Heart right ventricle (tissue), 16 donors: ENCODE measurements at regions not wholly inside any gene's neighbourhood (a gene's known extent, or its start where the extent isn't known, plus 50 kb on each side); places are given as distances from the start of the nearest gene placed in this dataset.

Experiments
- ATAC-seq, 8 donors: fragments of 200-7000 bp; cut with Tn5 transposase; one replicate each; pipeline ENCODE4 v1.9.1; 2020; ENCODE audit warnings: mild to moderate bottlenecking in 8 of 8, moderate library complexity in 8 of 8, moderate number of reproducible peaks in 1 of 8
- DNase-seq, 2 donors: peaks; one replicate each; pipeline ENCODE4 v3.0.0-alpha.2; 2020
- H3K27ac ChIP-seq, 10 donors: fragments of 200-600 bp; sonication (generic) in 2 of 10; one replicate each; pipeline versions ENCODE4 v1.5.0 to v1.8.0; 2020 to 2022; ENCODE audit warnings: mild to moderate bottlenecking in 3 of 10
- H3K27me3 ChIP-seq, 7 donors: fragments of 200-600 bp; one replicate each; pipeline ENCODE4 v1.8.0; 2021 to 2022; ENCODE audit warnings: mild to moderate bottlenecking in 2 of 7
- H3K36me3 ChIP-seq, 9 donors: fragments of 200-600 bp; sonication (generic) in 1 of 9; one replicate each; pipeline versions ENCODE4 v1.5.0 to v1.8.0; 2020 to 2022; ENCODE audit warnings: mild to moderate bottlenecking in 2 of 9
- H3K4me1 ChIP-seq, 9 donors: fragments of 200-600 bp; sonication (generic) in 1 of 9; one replicate each; pipeline versions ENCODE4 v1.5.0 to v1.8.0; 2020 to 2022; ENCODE audit warnings: mild to moderate bottlenecking in 4 of 9
- H3K4me3 ChIP-seq, 10 donors: fragments of 200-600 bp; sonication (generic) in 2 of 10; one replicate each; pipeline versions ENCODE4 v1.5.0 to v1.8.0; 2020 to 2022; ENCODE audit warnings: mild to moderate bottlenecking in 7 of 10, moderate library complexity in 2 of 10
- H3K9me3 ChIP-seq, 11 donors: fragments of 200-600 bp in 10 of 11; sonication (generic) in 2 of 11; one replicate each; pipeline versions ENCODE4 v1.5.0 to v1.8.0; 2013 to 2022; ENCODE audit warnings: mild to moderate bottlenecking in 2 of 11, control low read depth in 1 of 11, moderate library complexity in 1 of 11
- CTCF ChIP-seq, 9 donors: fragments of 200-600 bp; sonication (generic) in 2 of 9; IDR thresholded peaks; one replicate each; pipeline versions ENCODE4 v1.5.0 to v1.8.0; 2021 to 2022; ENCODE audit warnings: antibody characterized with exemption in 9 of 9, mild to moderate bottlenecking in 5 of 9, moderate library complexity in 1 of 9
- WGBS, 2 donors: extraction: QIAGEN DNeasy Blood & Tissue Kit; methylation state at CpG; one replicate each; pipeline ENCODE4 v1.1.7; 2013; ENCODE audit warnings: inconsistent platforms in 1 of 2; 5-methylcytosine and 5-hydroxymethylcytosine counted together
- intact Hi-C, 10 donors: fragments of 100-400 bp; cut with DNase I; formaldehyde crosslinking; loops; one replicate each; pipeline versions ENCODE4 v1.11.1 to v1.14.2; 2022
- donor health status: Arrhythmogenic right ventricular cardiomyopathy.
- donor health status: ischemic (EF 13 %, LVEDD 7.1; RV severe dilation, severe dysfunction).
- donor health status: healthy with polysubstance abuse.
- donor health status: DM: no; HTN: yes; CAD: no.
- donor health status: DM: no; HTN: no; CAD: no.
- donor health status: ischemic (EF 25% LVEDD 6.9; RV normal size, moderate dysfunction).
- donor health status: ischemic (EF 25% LVEDD 5.7; RV mildly dilated, moderate dysfunction).
- donor health status: healthy.
- donor health status: DM: yes; HTN: yes; CAD: no.
- donor health status: Ischemic cardiomyopathy.
- donor health status: ischemic (EF 35%, LVEDD 5.7; RV mildly dilated, moderate dysfunction).
- donor health status: nonischemic (EF 11% LVEDD 7.7; RV severe dilation, severe dysfunction).
- donor health status: DM: yes; HTN: yes; CAD: no.
- donor health status: PGD.
- donor health status: ischemic (EF 29% LVEDD 5.4; RV normal size, mild dysfunction).
- donor health status: nonischemic (EF 23%, LVEDD 6.1; RV moderate dilation, normal function).

GRCh38 chr20:16848061-16848460 lies 99.9 kb downstream of the OTOR start:
- DNase-seq, result no peak
- H3K27me3 ChIP-seq, result no peaks in the 10 kb centered on the region

DNA sequence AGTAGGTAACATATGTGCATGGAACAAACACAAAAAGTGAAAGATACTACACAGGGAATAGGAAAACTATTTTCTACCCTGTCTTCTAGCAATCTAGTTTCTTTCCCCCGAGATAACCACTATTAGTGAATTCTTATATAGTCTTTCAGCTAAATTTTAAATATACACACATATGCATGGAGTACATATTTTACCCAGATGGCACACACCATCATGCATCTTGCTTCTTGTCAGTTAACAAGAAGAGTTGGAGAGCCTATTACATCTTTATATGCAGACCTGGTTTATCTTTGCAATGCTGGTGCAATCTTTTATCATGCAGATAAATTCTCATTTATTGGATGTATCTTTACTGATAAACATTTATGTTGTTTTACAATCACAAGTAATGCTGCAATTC lies 100.4 kb downstream of the OTOR start:
- H3K9me3 ChIP-seq, result peaks cover 0 to 5% (median 0%) of the 10 kb centered on the region in 11 donors
- H3K4me3 ChIP-seq, result no peak overlapping the region
- no peak overlapping the region for H3K27ac ChIP-seq
- no peaks in the 10 kb centered on the region for H3K36me3 ChIP-seq
- TF ChIP-seq CTCF (IDR thresholded peaks at IDR 0.05), result no peak
- intact Hi-C loops, result no loop called here
- no peaks in the 10 kb centered on the region for H3K4me1 ChIP-seq
- ATAC-seq (no peak), DNase-seq (no peak)
- no peaks in the 10 kb centered on the region for H3K27me3 ChIP-seq
- 56 to 58% methylated on average over 1 of the region's 1 CpG for WGBS, 2 donors

More at GRCh38 chr20:16848061-16848460, 99.9 kb downstream of the OTOR start:
- no peak for TF ChIP-seq CTCF (IDR thresholded peaks at IDR 0.05)
- H3K4me3 ChIP-seq, result no peak overlapping the region
- H3K36me3 ChIP-seq, result no peaks in the 10 kb centered on the region
- H3K4me1 ChIP-seq, result no peaks in the 10 kb centered on the region
- no peak overlapping the region for H3K27ac ChIP-seq
- intact Hi-C loops, result no loop called here
- no peak for ATAC-seq
- peaks cover 0 to 3% (median 0%) of the 10 kb centered on the region in 11 donors for H3K9me3 ChIP-seq

DNA sequence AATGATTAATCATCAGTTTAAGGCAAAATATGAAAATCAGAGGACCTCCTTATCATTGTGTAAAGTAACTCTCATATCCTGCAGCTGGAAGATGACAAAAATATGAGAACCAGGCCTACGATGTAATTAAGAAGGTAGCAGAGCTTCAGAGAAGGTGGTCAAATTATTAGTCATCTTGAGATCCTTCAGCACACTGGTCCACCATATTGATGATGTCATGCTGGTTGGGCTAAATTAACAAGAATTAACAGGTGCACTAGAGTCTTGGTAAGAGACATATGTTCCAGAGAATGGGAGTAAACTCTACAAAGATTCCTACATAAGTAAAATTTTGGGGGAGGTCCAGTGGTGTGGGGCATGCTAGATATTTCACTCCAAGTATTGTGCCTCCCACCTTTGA lies 112.8 kb downstream of the OTOR start:
- no peak overlapping the region for H3K4me3 ChIP-seq
- TF ChIP-seq CTCF (IDR thresholded peaks at IDR 0.05), result no peak
- DNase-seq (no peak), ATAC-seq (no peak)
- WGBS, 2 donors, result 75 to 78% methylated on average over 1 of the region's 1 CpG
- no peaks in the 10 kb centered on the region for H3K36me3 ChIP-seq
- H3K9me3 ChIP-seq, result peaks cover 0 to 17% (median 0%) of the 10 kb centered on the region in 11 donors
- intact Hi-C loops, result no loop called here
- no peaks in the 10 kb centered on the region for H3K4me1 ChIP-seq
- H3K27ac ChIP-seq, result no peak overlapping the region
- H3K27me3 ChIP-seq, result no peaks in the 10 kb centered on the region

DNA sequence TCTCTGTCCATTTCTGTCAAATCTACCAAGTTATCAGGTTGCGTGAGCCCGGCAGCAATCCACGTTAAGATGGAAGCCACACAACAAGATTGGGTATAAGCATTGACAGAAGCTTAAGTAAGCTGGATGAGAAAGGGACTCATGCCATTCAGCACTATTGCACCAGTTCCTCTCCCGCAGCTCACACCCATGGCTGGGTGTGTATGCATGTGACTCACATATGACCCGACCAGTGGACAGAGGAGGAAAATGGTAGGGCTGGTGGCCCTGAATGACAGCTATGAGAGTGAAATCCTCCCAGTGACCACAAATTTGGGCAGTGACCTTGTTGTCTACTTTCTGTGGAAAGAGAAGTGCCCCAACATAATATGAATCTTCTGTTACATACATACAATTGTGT lies 113.5 kb downstream of the OTOR start:
- WGBS, 2 donors, result 87 to 92% methylated on average over 5 of the region's 5 CpGs
- Histone ChIP-seq H3K27ac (no peak overlapping the region), H3K4me1 (no peaks in the 10 kb centered on the region), H3K36me3 (no peaks in the 10 kb centered on the region), H3K4me3 (no peak overlapping the region), H3K9me3 (peaks cover 0 to 17% (median 0%) of the 10 kb centered on the region in 11 donors), H3K27me3 (no peaks in the 10 kb centered on the region)
- no peak for ATAC-seq
- intact Hi-C loops, result no loop called here
- DNase-seq, result no peak
- no peak for TF ChIP-seq CTCF (IDR thresholded peaks at IDR 0.05)

- Histone ChIP-seq H3K4me3 (no peak overlapping the region), H3K4me1 (no peaks in the 10 kb centered on the region), H3K27ac (no peak overlapping the region), H3K27me3 (no peaks in the 10 kb centered on the region), H3K9me3 (peaks cover 0 to 6% (median 0%) of the 10 kb centered on the region in 11 donors), H3K36me3 (no peaks in the 10 kb centered on the region)
- WGBS, 2 donors, result 50 to 53% methylated on average over 2 of the region's 2 CpGs
- no peak for TF ChIP-seq CTCF (IDR thresholded peaks at IDR 0.05)
- intact Hi-C loops, result no loop called here
- DNase-seq, result no peak
- ATAC-seq, result no peak
Measured at GRCh38 chr20:16863303-16863702, 115.1 kb downstream of the OTOR start.
